OCI-LY1 (cell line): ENCODE measurements at regions not wholly inside any gene's neighbourhood (a gene's known extent, or its start where the extent isn't known, plus 50 kb on each side); places are given as distances from the start of the nearest gene placed in this dataset.

ENCODE experiments used
- EZH2 ChIP-seq: fragments of 200-600 bp; sonication (generic), shearing (Covaris generic); IDR thresholded peaks from 2 replicates; pipeline ENCODE4 v1.8.0; 2017; ENCODE audit warnings: borderline replicate concordance, mixed run types, mild to moderate bottlenecking, antibody characterized with exemption, low read length, moderate library complexity, mixed read lengths
- TF ChIP-seq, protein P1 (sequence below): fragments of 200-600 bp; sonication (generic), shearing (Covaris generic); IDR thresholded peaks from 2 replicates; pipeline ENCODE4 v1.5.1; 2017; ENCODE audit warnings: mild to moderate bottlenecking, antibody characterized with exemption, low read length, moderate library complexity, mixed read lengths

DNA sequence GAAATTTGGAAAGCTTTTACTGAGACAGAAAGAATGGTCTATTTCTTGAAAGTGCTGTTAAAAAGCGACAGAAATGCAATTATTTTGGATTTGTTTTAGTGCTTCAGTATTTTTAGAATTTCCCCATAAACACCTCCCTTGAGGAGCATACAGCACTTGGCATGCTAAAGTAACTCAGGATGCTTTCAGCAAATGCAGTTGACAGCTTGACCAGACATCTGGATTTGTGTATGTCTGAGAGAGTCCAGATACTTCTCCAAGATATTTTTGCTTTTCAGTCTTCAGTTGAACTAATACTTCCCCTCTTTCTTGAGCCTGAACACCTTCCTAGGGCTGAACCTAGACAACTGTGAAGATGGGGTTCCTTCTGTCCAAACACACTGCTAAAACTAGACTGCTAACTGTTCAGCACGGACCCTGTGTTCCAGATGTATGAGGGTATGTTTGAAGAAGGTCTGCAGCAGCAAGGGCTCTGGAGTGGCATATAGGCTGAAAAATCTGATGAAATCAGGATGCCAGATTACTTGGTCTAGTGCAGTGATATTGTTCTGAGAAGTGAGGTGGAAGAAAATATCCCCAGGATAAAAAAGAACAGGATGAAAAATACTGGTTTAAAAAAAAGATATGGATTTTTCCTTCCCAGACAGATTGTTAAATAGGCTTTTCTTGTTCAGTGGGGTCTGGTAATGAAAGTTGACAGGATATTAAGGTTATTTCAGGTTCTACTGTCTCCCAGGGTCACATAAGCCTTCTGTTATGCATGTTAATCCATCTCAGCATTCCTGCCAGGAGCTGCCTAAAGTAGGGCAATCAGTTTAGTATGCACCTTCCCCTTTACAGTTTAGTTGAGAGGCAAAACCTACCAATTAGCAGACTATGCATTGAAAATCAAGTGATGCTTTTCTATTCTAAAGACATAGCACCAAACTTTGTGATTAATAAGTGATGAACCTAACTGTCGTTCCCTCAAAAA, 516.9 kb upstream of the TBL1XR1 start:
- no peak for TF ChIP-seq EZH2
- TF ChIP-seq, protein P1, sequence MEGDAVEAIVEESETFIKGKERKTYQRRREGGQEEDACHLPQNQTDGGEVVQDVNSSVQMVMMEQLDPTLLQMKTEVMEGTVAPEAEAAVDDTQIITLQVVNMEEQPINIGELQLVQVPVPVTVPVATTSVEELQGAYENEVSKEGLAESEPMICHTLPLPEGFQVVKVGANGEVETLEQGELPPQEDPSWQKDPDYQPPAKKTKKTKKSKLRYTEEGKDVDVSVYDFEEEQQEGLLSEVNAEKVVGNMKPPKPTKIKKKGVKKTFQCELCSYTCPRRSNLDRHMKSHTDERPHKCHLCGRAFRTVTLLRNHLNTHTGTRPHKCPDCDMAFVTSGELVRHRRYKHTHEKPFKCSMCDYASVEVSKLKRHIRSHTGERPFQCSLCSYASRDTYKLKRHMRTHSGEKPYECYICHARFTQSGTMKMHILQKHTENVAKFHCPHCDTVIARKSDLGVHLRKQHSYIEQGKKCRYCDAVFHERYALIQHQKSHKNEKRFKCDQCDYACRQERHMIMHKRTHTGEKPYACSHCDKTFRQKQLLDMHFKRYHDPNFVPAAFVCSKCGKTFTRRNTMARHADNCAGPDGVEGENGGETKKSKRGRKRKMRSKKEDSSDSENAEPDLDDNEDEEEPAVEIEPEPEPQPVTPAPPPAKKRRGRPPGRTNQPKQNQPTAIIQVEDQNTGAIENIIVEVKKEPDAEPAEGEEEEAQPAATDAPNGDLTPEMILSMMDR, result no peak
